Tibial artery (tissue), 4 donors: ENCODE measurements at regions not wholly inside any gene's neighbourhood (a gene's known extent, or its start where the extent isn't known, plus 50 kb on each side); places are given as distances from the start of the nearest gene placed in this dataset.

Source experiments
- DNase-seq, 2 donors: peaks; one replicate each; pipeline ENCODE4 v3.0.0-alpha.2; 2019
- H3K27ac ChIP-seq, 2 donors: fragments of 200-600 bp; sonication (generic) in 1 of 2; 1 replicate in 1 of 2; 2 replicates in 1 of 2; pipeline ENCODE4 v1.5.1; 2018 to 2019; ENCODE audit warnings: mild to moderate bottlenecking in 1 of 2
- H3K27me3 ChIP-seq, 2 donors: fragments of 200-600 bp; sonication (generic) in 1 of 2; one replicate each; pipeline versions ENCODE4 v1.5.1 to v1.6.0; 2016 to 2019
- H3K36me3 ChIP-seq, 3 donors: fragments of 200-600 bp; sonication (generic) in 2 of 3; one replicate each; pipeline ENCODE4 v1.5.1; 2016 to 2019; ENCODE audit warnings: mild to moderate bottlenecking in 2 of 3
- H3K4me1 ChIP-seq, 4 donors: fragments of 200-600 bp; sonication (generic) in 2 of 4; 1 replicate in 3 of 4; 2 replicates in 1 of 4; pipeline ENCODE4 v1.5.1; 2016 to 2019
- H3K4me3 ChIP-seq, 2 donors: fragments of 200-600 bp; sonication (generic) in 1 of 2; 1 replicate in 1 of 2; 2 replicates in 1 of 2; pipeline ENCODE4 v1.5.1; 2018 to 2019; ENCODE audit warnings: mild to moderate bottlenecking in 2 of 2
- H3K9me3 ChIP-seq, 3 donors: fragments of 200-600 bp; sonication (generic) in 1 of 3; one replicate each; pipeline ENCODE4 v1.5.1; 2016 to 2019
- intact Hi-C: fragments of 100-400 bp; cut with DNase I; formaldehyde crosslinking; loops from one replicate; pipeline ENCODE4 v1.15.0; 2023; ENCODE audit warnings: low total_unique reads
- TF ChIP-seq, protein P1 (sequence below), 2 experiments: fragments of 200-600 bp in 1 of 2; fragments of 450-650 bp in 1 of 2; IDR thresholded peaks; one replicate each; pipeline ENCODE4 v1.5.1; 2017 to 2019; ENCODE audit warnings: antibody characterized with exemption in 2 of 2, mild to moderate bottlenecking in 1 of 2, moderate library complexity in 1 of 2

DNA sequence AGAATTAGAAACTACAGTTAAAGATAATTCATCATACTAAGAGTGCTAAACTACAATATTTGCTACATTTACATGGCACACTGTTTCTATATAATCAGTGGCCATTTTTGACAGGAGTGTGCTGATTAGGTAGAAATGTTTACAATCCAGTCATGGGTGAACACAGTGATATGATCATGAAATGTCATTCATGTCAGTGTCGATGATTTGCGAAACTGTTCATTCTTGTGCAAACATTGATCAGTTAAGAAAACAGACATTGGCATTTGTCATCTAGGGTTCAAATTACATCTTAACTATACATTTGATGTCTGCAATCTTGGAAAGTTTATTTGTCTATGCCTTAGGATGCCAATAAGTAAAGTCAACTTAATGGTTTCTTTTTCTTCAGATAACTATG is 474.9 kb downstream of the DOK5 start:
- DNase-seq = no peak
- no peaks in the 10 kb centered on the region for H3K9me3 ChIP-seq
- no peaks in the 10 kb centered on the region for H3K27me3 ChIP-seq
- intact Hi-C loops = no loop called here
- no peaks in the 10 kb centered on the region for H3K36me3 ChIP-seq
- no peaks in the 10 kb centered on the region for H3K4me1 ChIP-seq
- TF ChIP-seq, protein P1, sequence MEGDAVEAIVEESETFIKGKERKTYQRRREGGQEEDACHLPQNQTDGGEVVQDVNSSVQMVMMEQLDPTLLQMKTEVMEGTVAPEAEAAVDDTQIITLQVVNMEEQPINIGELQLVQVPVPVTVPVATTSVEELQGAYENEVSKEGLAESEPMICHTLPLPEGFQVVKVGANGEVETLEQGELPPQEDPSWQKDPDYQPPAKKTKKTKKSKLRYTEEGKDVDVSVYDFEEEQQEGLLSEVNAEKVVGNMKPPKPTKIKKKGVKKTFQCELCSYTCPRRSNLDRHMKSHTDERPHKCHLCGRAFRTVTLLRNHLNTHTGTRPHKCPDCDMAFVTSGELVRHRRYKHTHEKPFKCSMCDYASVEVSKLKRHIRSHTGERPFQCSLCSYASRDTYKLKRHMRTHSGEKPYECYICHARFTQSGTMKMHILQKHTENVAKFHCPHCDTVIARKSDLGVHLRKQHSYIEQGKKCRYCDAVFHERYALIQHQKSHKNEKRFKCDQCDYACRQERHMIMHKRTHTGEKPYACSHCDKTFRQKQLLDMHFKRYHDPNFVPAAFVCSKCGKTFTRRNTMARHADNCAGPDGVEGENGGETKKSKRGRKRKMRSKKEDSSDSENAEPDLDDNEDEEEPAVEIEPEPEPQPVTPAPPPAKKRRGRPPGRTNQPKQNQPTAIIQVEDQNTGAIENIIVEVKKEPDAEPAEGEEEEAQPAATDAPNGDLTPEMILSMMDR (IDR thresholded peaks at IDR 0.05) = no peak
- no peak overlapping the region for H3K27ac ChIP-seq
- no peak overlapping the region for H3K4me3 ChIP-seq

GRCh38 chr20:54941666-54942065 is 466.3 kb downstream of the DOK5 start:
- Histone ChIP-seq H3K27me3 (no peaks in the 10 kb centered on the region), H3K4me3 (no peak overlapping the region), H3K4me1 (no peaks in the 10 kb centered on the region), H3K9me3 (no peaks in the 10 kb centered on the region), H3K36me3 (no peaks in the 10 kb centered on the region), H3K27ac (no peak overlapping the region)
- TF ChIP-seq, protein P1 (IDR thresholded peaks at IDR 0.05) = no peak
- DNase-seq = no peak
- intact Hi-C loops = no loop called here

- no peaks in the 10 kb centered on the region for H3K4me1 ChIP-seq
- no peaks in the 10 kb centered on the region for H3K27me3 ChIP-seq
- no peak overlapping the region for H3K4me3 ChIP-seq
- H3K9me3 ChIP-seq = no peaks in the 10 kb centered on the region
- no peaks in the 10 kb centered on the region for H3K36me3 ChIP-seq
- no peak for DNase-seq
- H3K27ac ChIP-seq = no peak overlapping the region
- TF ChIP-seq, protein P1 (IDR thresholded peaks at IDR 0.05) = no peak
- intact Hi-C loops = no loop called here
These were observed 465.1 kb downstream of the DOK5 start for GRCh38 chr20:54940522-54940921.

DNA sequence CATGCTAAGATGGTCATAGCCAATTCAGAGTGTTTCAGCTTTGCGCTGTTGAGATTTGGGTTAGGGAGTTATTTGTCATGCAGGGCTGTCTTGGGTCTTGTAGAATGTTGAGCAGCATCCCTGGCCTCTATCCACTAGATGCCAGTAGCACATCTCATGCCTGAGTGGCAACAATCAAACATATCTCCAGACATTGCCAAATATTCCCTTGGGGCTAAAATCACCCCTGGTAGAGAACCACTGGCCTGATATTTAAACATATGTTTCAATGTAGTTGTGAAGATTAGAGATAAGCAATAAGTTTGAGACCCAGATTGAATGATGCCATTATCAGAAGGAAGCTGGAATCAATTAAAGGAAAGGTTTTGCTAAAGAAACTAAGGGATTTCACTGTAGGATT is 463.3 kb downstream of the DOK5 start:
- TF ChIP-seq, protein P1 (IDR thresholded peaks at IDR 0.05) = no peak
- Histone ChIP-seq H3K36me3 (no peaks in the 10 kb centered on the region), H3K27me3 (no peaks in the 10 kb centered on the region), H3K27ac (no peak overlapping the region), H3K4me3 (no peak overlapping the region), H3K4me1 (no peaks in the 10 kb centered on the region), H3K9me3 (no peaks in the 10 kb centered on the region)
- no peak for DNase-seq
- intact Hi-C loops = no loop called here

DNA sequence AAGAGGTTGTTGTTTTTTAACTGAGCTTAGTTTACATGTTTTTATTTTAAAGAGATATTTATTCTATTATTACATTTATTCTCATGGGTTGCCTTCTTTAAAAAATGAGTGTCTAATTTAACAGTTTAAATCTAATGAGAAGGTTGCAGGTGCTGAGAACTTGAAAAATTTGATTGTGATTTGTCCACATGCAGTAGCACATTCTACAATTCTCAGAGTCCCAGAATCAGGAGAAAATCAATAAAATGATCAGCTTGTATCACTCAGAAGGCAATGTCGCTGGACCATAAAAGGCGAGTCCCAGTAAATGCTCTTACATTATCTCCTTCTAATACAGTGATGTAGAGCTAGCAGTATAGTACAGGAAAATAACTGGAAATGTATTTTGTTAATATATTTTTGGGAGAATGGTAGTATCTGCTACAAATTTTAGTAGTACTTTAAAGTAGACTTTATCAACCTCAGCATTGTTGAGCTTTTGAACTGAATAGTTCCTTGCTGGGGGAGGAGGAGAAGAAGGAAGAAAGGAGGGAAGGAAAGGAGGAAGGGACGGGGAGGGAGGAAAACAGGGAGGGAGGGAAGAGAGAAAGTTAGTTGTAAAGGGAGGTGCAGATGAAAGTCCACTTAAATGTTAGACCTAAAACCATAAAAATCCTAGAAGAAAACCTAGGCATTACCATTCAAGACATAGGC is 458.0 kb downstream of the DOK5 start:
- Histone ChIP-seq H3K4me1 (no peaks in the 10 kb centered on the region), H3K4me3 (no peak overlapping the region), H3K27me3 (no peaks in the 10 kb centered on the region), H3K27ac (no peak overlapping the region), H3K36me3 (no peaks in the 10 kb centered on the region), H3K9me3 (no peaks in the 10 kb centered on the region)
- intact Hi-C loops = no loop called here
- TF ChIP-seq, protein P1 (IDR thresholded peaks at IDR 0.05) = no peak
- no peak for DNase-seq

GRCh38 chr20:54929191-54929590 is 453.8 kb downstream of the DOK5 start:
- no peak for DNase-seq
- Histone ChIP-seq H3K4me1 (no peaks in the 10 kb centered on the region), H3K27me3 (no peaks in the 10 kb centered on the region), H3K36me3 (no peaks in the 10 kb centered on the region), H3K9me3 (no peaks in the 10 kb centered on the region), H3K27ac (no peak overlapping the region), H3K4me3 (no peak overlapping the region)
- intact Hi-C loops = no loop called here
- TF ChIP-seq, protein P1 (IDR thresholded peaks at IDR 0.05) = no peak
